KG1 (cell line): ENCODE measurements at regions not wholly inside any gene's neighbourhood (a gene's known extent, or its start where the extent isn't known, plus 50 kb on each side); places are given as distances from the start of the nearest gene placed in this dataset.

Source experiments
- DNase-seq: peaks from one replicate; lab custom pipeline; 2025; lab: John Stamatoyannopoulos, UW

DNA sequence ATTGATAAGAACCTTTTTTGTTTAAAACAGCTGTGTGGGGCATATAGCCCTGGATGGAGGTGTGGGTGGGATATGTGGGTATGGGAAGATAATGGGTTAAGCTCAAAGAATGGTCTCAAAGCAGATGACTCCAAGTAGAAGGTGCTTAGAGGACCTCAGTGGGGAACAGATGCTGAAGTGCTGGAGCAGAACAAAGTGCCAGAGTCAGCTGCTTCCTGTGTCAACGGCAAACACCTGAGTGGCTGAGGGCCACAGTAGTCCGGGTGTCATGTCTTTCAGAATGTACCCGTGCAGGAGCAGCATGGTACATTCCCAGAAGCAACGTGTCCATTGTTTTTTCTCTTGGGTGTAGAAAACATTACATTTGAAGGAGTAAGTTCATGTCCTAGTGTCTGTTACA lies 210.6 kb downstream of the CCNG2 start:
- no peak for DNase-seq

DNA sequence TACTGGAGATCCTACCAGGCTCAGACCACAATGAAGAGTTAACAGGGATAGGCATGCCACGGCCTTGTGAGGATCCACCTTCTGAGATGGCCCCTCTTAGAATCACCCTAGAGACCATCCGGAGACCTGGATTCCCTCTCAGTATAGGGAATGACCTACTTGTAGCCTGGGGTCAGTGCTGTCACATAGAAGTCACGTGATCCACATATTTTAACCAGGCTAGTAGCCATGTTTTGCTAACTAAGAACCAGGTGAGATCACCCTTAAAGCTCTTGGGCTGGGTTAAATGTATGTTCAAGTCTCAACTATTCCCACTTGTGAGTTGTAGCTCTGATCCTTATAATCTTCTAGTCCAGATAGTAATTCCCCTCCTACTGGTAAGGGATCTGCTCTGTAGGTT lies 215.4 kb downstream of the CCNG2 start:
- no peak for DNase-seq

GRCh38 chr4:77375866-77376607 lies 219.0 kb downstream of the CCNG2 start:
- no peak for DNase-seq

- no peak for DNase-seq
Observed at GRCh38 chr4:77376788-77377460, 219.9 kb downstream of the CCNG2 start.

DNA sequence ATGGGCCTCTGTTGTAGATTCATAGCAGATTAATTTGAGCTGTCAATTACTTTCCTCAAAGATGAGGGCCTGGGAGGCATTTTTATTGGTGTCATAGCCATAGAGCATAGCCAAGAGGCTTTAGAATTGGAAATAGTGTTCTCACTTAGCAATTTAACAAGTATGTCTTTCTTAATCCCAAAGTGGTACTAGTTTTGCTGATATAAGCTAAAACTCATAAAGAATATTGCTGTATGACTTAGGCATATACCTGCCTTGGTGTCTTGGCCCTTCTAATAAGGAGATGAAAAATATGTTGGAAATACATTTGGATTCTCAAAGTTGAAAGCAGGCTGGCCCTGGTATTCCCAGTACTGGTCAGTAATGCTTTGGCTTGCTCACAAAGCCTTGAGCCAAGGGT lies 221.5 kb upstream of the CXCL13 start:
- DNase-seq = no peak

DNA sequence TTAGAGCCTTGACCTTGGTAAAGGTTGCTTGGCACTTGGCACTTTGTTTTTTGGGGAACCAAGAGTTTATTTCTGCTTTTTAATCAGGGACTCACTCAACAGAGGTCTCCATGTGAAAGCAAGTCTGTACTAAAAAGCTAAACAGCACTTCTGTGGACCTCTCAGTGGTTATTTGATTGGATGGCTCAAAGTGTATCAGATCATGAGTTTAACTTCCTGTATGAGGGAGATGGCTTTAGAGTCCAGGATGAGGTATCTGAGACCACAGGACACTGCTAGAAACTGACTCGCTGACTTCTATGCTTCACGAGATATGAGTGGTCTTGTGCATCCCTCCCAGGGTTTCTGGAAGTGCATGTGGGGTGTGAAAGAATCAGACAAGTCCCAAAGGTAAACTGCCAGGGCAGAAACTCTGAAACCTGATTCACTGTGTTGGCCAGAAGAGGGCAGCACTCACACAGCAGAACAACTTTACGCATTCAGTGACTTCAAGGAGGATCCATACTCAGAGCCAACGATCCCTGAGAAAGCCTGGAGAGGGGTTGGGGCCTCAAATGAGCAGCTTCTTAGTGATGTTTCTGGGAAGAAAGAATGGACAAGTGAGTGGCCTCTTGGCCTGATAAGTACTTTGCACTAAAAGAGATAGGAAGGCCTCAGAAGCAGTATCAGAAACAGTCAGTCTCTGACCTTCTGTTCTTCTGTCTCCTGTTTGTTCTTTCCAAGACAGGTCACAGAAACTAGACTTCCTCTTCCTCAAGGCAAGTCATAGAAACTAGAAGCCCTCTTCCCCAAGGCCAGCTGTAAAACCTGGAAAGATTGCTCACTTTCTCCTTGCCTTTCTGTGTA lies 220.3 kb upstream of the CXCL13 start:
- peak; percentile 51 for DNase-seq

GRCh38 chr4:77393996-77394395 lies 211.6 kb upstream of the CXCL13 start:
- no peak for DNase-seq

GRCh38 chr4:77395481-77395880 lies 210.1 kb upstream of the CXCL13 start:
- no peak for DNase-seq

GRCh38 chr4:77398256-77398655 lies 207.4 kb upstream of the CXCL13 start:
- DNase-seq = no peak

- no peak for DNase-seq
Observed at GRCh38 chr4:77399831-77400230, 205.8 kb upstream of the CXCL13 start.

GRCh38 chr4:77413766-77414165 lies 191.9 kb upstream of the CXCL13 start:
- no peak for DNase-seq

DNA sequence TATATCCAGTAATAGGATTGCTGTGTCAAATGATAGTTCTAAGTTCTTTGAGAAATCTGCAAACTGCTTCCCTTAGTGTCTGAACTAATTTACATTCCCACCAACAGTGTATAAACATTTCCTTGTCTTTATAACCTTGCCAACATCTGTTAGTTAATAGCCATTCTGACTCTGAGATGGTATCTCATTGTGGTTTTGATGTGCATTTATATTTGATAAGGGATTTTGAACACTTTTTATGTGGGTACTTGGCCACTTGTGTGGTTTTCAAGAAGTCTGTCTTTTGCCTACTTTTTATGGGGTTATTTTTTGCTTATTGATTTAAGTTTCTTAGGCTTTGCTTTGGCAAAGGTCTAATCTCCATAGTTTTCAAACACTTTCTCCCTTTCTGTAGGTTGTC lies 189.9 kb upstream of the CXCL13 start:
- DNase-seq = no peak

DNA sequence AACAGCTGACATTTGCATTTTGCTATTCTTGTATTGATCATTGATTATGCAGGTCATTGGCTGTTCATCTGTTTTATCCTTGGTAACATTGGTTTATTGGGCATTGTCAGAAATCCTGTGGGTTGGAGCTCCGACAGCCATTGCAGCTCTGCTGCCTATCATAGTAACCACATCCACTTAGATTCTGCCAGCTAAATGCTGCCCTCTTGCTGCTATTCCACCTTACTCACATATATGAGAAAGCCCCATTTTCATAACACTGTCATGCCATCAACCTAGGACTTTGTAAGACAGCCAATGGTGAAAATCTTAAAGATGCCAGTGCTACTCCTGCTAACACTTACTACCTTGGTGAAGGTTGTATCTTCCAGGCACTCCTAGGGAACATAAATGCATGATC lies 187.3 kb upstream of the CXCL13 start:
- no peak for DNase-seq

GRCh38 chr4:77430847-77431246 lies 174.8 kb upstream of the CXCL13 start:
- DNase-seq = no peak

DNA sequence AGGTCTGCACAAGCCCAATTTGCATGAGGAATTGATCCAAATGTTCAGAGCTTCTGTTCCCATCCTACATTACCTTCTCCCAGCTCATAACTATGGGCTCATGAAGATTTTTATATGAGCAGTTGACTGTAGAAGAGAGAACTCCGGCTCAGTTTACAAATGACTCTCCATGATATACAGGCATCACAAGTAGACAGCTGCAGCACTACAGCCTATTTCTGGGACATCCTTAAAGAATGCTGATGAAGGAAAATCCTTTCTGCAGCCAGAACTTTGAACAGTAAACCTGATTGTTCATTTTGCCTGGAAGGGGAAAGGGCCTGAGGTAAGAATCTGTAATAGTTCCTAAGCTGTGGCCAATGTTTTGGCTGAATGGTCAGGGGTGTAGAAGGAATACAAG lies 174.1 kb upstream of the CXCL13 start:
- no peak for DNase-seq

DNA sequence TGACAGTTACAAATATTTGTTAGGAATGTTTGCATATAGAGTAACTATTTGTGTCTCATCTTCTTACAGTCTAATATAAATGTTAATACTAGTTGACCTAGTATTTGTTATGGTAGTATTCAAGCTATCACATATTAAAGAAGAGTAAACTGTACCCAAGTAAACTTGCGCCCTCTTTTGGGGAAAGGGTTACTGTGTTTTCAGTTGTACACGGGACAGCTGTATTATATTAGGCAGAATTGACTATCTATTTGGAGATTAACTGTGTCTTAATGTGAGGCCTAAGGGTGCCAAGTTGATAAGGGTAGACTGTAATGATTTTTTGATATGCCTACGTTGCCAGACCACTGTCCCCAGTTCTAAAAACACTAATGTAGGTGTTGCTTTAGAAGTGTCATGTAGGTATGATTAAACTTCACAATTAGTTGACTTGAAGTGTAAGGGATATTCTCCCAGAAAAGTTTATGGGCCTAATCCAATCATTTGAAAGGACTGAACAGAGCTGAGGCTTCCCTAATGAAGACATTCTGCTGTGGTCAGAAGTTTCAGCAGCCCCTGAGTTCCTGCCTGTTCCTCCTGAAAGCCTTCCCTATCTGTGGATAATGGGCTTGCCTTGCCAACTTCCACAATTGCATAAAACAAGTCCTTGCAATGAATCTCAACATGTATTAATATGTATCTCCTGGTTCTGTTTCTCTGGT lies 172.8 kb upstream of the CXCL13 start:
- no peak for DNase-seq

- DNase-seq = peak; percentile 41
Observed at GRCh38 chr4:77433418-77433733, 172.2 kb upstream of the CXCL13 start.

DNA sequence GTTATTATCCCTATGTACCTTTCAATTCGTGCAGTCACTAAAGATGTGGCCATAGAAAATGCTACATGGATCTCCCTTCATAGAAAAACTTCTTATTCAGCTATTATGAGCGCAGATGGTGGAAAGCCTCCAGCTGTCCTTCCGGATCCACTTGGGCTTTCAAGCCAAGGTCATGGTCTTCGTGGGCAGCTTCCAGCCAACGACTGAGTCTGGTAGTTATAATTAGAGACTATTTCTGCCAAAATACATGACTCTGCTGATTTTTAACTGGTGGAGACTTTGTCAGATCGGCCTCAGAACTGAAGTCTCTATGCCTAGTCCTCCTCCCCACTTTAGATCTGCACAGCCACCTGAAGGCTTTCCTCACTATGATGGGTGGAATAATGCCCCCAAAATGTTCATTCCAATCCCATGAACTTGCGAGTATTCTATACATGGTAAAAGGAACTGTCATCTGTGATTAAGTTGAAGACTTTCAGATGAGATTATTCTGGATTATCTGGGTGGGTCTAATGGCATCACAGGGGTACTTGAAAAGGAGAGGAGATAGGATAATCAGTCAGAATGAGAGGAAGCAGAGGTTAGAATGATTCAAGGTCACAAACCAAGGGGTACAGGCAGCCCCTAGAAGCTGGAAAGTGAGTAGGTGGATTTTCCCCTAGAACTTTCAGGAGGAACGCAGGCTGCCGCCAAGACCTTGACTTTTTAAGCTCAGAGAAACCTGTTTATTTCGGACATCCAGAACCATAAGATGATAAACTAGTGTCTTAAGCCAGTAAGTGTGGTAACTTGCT lies 171.1 kb upstream of the CXCL13 start:
- DNase-seq = no peak

DNA sequence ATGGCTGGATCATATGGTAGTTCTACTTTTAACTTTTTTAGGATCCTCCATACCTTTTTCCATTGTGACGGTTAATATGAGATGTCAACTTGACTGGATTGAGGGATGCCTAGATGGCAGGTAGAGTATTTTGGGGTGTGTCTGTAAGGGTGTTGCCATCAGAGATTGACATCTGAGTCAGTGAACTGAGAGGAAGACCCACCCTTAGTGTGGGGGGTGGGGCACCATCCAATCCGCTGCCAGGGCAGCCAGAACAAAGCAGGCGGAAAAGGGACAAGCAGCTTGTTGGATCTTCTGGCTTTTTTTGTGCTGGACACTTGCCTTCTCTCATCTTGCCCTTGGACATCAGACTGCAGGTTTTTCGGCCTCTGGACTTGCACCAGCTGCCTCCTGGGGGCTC lies 168.5 kb upstream of the CXCL13 start:
- DNase-seq = no peak

DNA sequence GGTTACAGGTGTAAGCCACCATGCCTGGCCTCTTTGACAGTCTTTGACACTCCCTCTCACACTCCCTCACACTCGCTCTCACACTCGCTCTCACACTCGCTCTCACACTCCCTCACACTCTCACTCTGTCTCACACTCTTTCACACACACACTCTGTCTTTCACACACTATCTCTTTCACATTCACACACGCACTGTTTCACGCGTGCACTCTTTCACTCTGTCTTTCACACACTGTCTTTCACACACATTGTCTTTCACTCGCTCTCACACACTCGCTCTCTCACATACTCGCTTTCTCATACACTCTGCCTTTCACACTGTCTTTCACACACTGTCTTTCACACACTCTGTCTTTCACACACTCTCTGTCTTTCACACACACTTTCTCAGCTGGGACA lies 167.1 kb upstream of the CXCL13 start:
- DNase-seq = no peak

- no peak for DNase-seq
Observed at GRCh38 chr4:77443941-77444340, 161.7 kb upstream of the CXCL13 start.

GRCh38 chr4:77445823-77446222 lies 159.8 kb upstream of the CXCL13 start:
- no peak for DNase-seq
